Natural killer cell (primary cell): ENCODE measurements at regions not wholly inside any gene's neighbourhood (a gene's known extent, or its start where the extent isn't known, plus 50 kb on each side); places are given as distances from the start of the nearest gene placed in this dataset.

Source experiments
- ATAC-seq, 3 donors: fragments of 150-1000 bp in 2 of 3; fragments of 200-7000 bp in 1 of 3; cut with Tn5 transposase; 1 replicate in 1 of 3; 2 replicates in 2 of 3; pipeline ENCODE4 v1.10.0; 2021; ENCODE audit warnings: mild to moderate bottlenecking in 2 of 3, moderate library complexity in 2 of 3
- DNase-seq, 2 donors: peaks; one replicate each; pipeline versions ENCODE4 v3.0.0 to v3.0.0-alpha.2; 2013 to 2021; ENCODE audit warnings: mixed read lengths in 1 of 2
- H3K27ac ChIP-seq: one replicate; pipeline ENCODE4 v1.5.1; 2013; ENCODE audit warnings: mild to moderate bottlenecking, low read length
- H3K27me3 ChIP-seq: one replicate; pipeline ENCODE4 v1.6.1; 2013; ENCODE audit warnings: low read length; ENCODE audit not compliant: control insufficient read depth, insufficient read depth
- H3K36me3 ChIP-seq: one replicate; pipeline ENCODE4 v1.6.1; 2013; ENCODE audit warnings: low read length; ENCODE audit not compliant: control insufficient read depth, insufficient read depth
- H3K4me1 ChIP-seq: one replicate; pipeline ENCODE4 v1.6.1; 2013; ENCODE audit warnings: low read length; ENCODE audit not compliant: control insufficient read depth, insufficient read depth
- H3K4me3 ChIP-seq: one replicate; pipeline ENCODE4 v1.5.1; 2013; ENCODE audit warnings: low read length
- H3K9me3 ChIP-seq: one replicate; pipeline ENCODE4 v1.6.1; 2013; ENCODE audit warnings: low read length; ENCODE audit not compliant: control insufficient read depth, insufficient read depth
- H3K27ac Mint-ChIP-seq, 2 donors: one replicate each; pipeline ENCODE4 v1.8.0; 2022; ENCODE audit warnings: mild to moderate bottlenecking in 2 of 2, mixed read lengths in 2 of 2, moderate library complexity in 1 of 2
- H3K27me3 Mint-ChIP-seq, 2 donors: one replicate each; pipeline ENCODE4 v1.8.0; 2022; ENCODE audit warnings: low read depth in 2 of 2, mixed read lengths in 2 of 2
- H3K36me3 Mint-ChIP-seq: one replicate; pipeline ENCODE4 v1.8.0; 2022; ENCODE audit warnings: mixed read lengths
- H3K4me1 Mint-ChIP-seq, 2 donors: one replicate each; pipeline ENCODE4 v1.8.0; 2022; ENCODE audit warnings: mixed read lengths in 2 of 2
- H3K4me3 Mint-ChIP-seq: one replicate; pipeline ENCODE4 v1.8.0; 2022; ENCODE audit warnings: mild to moderate bottlenecking, moderate library complexity, mixed read lengths
- H3K9me3 Mint-ChIP-seq, 2 donors: one replicate each; pipeline ENCODE4 v1.8.0; 2022; ENCODE audit warnings: mixed read lengths in 2 of 2
- WGBS: methylation state at CpG from one replicate; pipeline ENCODE4 v1.1.7; 2013; ENCODE audit warnings: missing lambda C conversion rate; ENCODE audit not compliant: insufficient coverage; 5-methylcytosine and 5-hydroxymethylcytosine counted together
- intact Hi-C: fragments of 100-400 bp; cut with micrococcal nuclease; formaldehyde crosslinking; loops from one replicate; pipeline ENCODE4 v1.14.2; 2022
- TF ChIP-seq, protein P1 (sequence below): fragments of 200-600 bp; IDR thresholded peaks from one replicate; pipeline ENCODE4 v1.8.0; 2022; ENCODE audit warnings: antibody characterized with exemption

DNA sequence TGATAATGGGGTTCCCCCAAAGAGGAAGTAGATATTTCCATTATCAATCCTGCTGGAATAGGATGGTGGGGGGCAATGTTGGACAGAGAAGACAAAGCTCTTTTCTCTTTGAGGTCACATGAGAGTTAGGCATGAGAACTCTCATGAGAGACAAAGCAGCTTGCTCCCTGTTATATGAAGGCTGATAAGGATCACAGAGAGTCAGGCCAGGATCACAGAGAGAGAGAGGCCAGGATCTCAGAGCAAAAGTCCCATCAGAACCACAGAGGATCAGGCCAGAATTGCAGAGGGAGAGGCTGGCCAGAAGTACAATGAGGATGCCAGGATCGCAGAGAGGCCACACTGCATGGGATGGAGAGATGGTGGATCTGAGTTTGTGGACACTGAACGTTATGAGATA is 457.1 kb downstream of the LPIN1 start:
- Histone ChIP-seq H3K27me3 (no peaks in the 10 kb centered on the region), H3K9me3 (no peaks in the 10 kb centered on the region), H3K36me3 (no peaks in the 10 kb centered on the region), H3K4me3 (no peak overlapping the region), H3K4me1 (no peaks in the 10 kb centered on the region), H3K27ac (no peak overlapping the region)
- no peak overlapping the region for H3K27ac Mint-ChIP-seq
- H3K36me3 Mint-ChIP-seq = no peaks in the 10 kb centered on the region
- H3K4me3 Mint-ChIP-seq = no peak overlapping the region
- TF ChIP-seq, protein P1, sequence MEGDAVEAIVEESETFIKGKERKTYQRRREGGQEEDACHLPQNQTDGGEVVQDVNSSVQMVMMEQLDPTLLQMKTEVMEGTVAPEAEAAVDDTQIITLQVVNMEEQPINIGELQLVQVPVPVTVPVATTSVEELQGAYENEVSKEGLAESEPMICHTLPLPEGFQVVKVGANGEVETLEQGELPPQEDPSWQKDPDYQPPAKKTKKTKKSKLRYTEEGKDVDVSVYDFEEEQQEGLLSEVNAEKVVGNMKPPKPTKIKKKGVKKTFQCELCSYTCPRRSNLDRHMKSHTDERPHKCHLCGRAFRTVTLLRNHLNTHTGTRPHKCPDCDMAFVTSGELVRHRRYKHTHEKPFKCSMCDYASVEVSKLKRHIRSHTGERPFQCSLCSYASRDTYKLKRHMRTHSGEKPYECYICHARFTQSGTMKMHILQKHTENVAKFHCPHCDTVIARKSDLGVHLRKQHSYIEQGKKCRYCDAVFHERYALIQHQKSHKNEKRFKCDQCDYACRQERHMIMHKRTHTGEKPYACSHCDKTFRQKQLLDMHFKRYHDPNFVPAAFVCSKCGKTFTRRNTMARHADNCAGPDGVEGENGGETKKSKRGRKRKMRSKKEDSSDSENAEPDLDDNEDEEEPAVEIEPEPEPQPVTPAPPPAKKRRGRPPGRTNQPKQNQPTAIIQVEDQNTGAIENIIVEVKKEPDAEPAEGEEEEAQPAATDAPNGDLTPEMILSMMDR = no peak
- WGBS = 90% methylated on average over 2 of the region's 2 CpGs
- DNase-seq (no peak), ATAC-seq (no peak)
- H3K9me3 Mint-ChIP-seq = no peaks in the 10 kb centered on the region
- H3K4me1 Mint-ChIP-seq = peaks cover 0 to under 1% of the 10 kb centered on the region in 2 donors
- intact Hi-C loops = no loop called here
- peaks cover 15 to 21% of the 10 kb centered on the region in 2 donors for H3K27me3 Mint-ChIP-seq

GRCh38 chr2:12205086-12205485 is 458.7 kb downstream of the LPIN1 start:
- H3K9me3 ChIP-seq = no peaks in the 10 kb centered on the region
- TF ChIP-seq, protein P1 = no peak

GRCh38 chr2:12207491-12207890 is 461.1 kb downstream of the LPIN1 start:
- Histone ChIP-seq H3K36me3 (no peaks in the 10 kb centered on the region), H3K4me3 (no peak overlapping the region), H3K27me3 (no peaks in the 10 kb centered on the region), H3K9me3 (no peaks in the 10 kb centered on the region), H3K4me1 (no peaks in the 10 kb centered on the region), H3K27ac (no peak overlapping the region)
- intact Hi-C loops = no loop called here
- no peak for ATAC-seq
- H3K4me1 Mint-ChIP-seq = no peaks in the 10 kb centered on the region
- H3K36me3 Mint-ChIP-seq = no peaks in the 10 kb centered on the region
- H3K27ac Mint-ChIP-seq = no peak overlapping the region
- H3K9me3 Mint-ChIP-seq = no peaks in the 10 kb centered on the region
- 83% methylated on average over 1 of the region's 1 CpG for WGBS
- H3K4me3 Mint-ChIP-seq = no peak overlapping the region
- H3K27me3 Mint-ChIP-seq = peaks cover 9 to 19% of the 10 kb centered on the region in 2 donors
- DNase-seq = no peak
- TF ChIP-seq, protein P1 = no peak

More at GRCh38 chr2:12205086-12205485, 458.7 kb downstream of the LPIN1 start:
- no peaks in the 10 kb centered on the region for H3K9me3 Mint-ChIP-seq
- Histone ChIP-seq H3K4me1 (no peaks in the 10 kb centered on the region), H3K4me3 (no peak overlapping the region), H3K27me3 (no peaks in the 10 kb centered on the region), H3K36me3 (no peaks in the 10 kb centered on the region), H3K27ac (no peak overlapping the region)
- H3K27ac Mint-ChIP-seq = no peak overlapping the region
- H3K4me1 Mint-ChIP-seq = no peaks in the 10 kb centered on the region
- 60% methylated on average over 2 of the region's 3 CpGs for WGBS
- peaks cover 15 to 19% of the 10 kb centered on the region in 2 donors for H3K27me3 Mint-ChIP-seq
- DNase-seq (no peak), ATAC-seq (no peak)
- H3K4me3 Mint-ChIP-seq = no peak overlapping the region
- H3K36me3 Mint-ChIP-seq = no peaks in the 10 kb centered on the region
- intact Hi-C loops = no loop called here
